HL-60 (cell line): ENCODE measurements at regions not wholly inside any gene's neighbourhood (a gene's known extent, or its start where the extent isn't known, plus 50 kb on each side); places are given as distances from the start of the nearest gene placed in this dataset.

Experiments
- DNase-seq, 2 experiments: peaks; one replicate each; pipeline ENCODE4 v3.0.0-alpha.2; 2010 to 2020; ENCODE audit warnings: low read depth in 1 of 2, low spot score in 1 of 2
- H3K27ac ChIP-seq: fragments of 250-450 bp; sonication (Bioruptor Pico); replicated peaks from 2 replicates; pipeline ENCODE4 v1.5.1; 2020; ENCODE audit warnings: mild to moderate bottlenecking, moderate library complexity
- H3K27me3 ChIP-seq: fragments of 250-450 bp; sonication (Bioruptor Pico); 2 replicates; pipeline ENCODE4 v1.5.1; 2021; ENCODE audit warnings: mild to moderate bottlenecking, moderate library complexity; ENCODE audit not compliant: insufficient read depth, poor library complexity, severe bottlenecking
- H3K4me3 ChIP-seq: replicated peaks from 2 replicates; pipeline ENCODE4 v1.5.1; 2011; ENCODE audit warnings: mild to moderate bottlenecking, control low read depth, low read length; ENCODE audit not compliant: insufficient read depth
- CTCF ChIP-seq: IDR thresholded peaks from one replicate; pipeline ENCODE4 v1.5.1; 2011; ENCODE audit warnings: low read length, control low read depth, inconsistent platforms; ENCODE audit not compliant: insufficient read depth
- GABPA ChIP-seq: IDR thresholded peaks from 2 replicates; pipeline ENCODE4 v1.6.1; 2012; ENCODE audit warnings: low read depth
- POLR2AphosphoS5 ChIP-seq: IDR thresholded peaks from 2 replicates; pipeline ENCODE4 v1.6.1; 2012; ENCODE audit warnings: low read depth
- REST ChIP-seq: IDR thresholded peaks from 2 replicates; pipeline ENCODE4 v1.6.1; 2012; ENCODE audit warnings: low read depth; ENCODE audit not compliant: insufficient replicate concordance
- SPI1 ChIP-seq: IDR thresholded peaks from 2 replicates; pipeline ENCODE4 v1.6.1; 2012; ENCODE audit warnings: low read depth, mild to moderate bottlenecking, borderline replicate concordance

GRCh38 chr2:193985272-193985671 is 1671.8 kb upstream of the SLC39A10 start:
- DNase-seq: no peak
- Histone ChIP-seq H3K4me3 (no peak overlapping the region), H3K27me3 (no peaks in the 10 kb centered on the region), H3K27ac (no peak overlapping the region)
- TF ChIP-seq REST (no peak), GABPA (no peak), CTCF (no peak)

DNA sequence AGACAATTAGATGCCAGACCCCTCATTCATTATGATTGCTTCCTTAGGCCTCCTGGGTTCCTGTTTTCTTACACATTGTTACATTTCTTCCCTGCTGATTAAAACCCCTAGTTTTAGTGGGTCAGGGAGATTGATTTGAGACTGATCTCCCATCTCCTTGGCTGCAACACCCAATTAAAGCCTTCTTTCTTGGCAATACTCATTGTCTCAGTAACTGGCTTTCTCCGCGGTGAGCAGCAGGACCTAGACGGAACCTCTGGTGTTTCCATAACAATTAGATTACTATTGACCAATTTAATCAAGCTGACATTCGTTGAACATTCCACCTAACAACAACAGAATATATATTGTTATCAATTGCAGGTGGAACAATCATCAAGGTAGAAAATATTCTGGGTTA is 1676.4 kb upstream of the SLC39A10 start:
- Histone ChIP-seq H3K4me3 (no peak overlapping the region), H3K27ac (no peak overlapping the region), H3K27me3 (no peaks in the 10 kb centered on the region)
- DNase-seq: no peak
- TF ChIP-seq GABPA (no peak), SPI1 (no peak), CTCF (no peak), REST (no peak), POLR2AphosphoS5 (no peak)

- TF ChIP-seq SPI1 (no peak), GABPA (no peak), POLR2AphosphoS5 (no peak), CTCF (no peak), REST (no peak)
- Histone ChIP-seq H3K4me3 (no peak overlapping the region), H3K27me3 (no peaks in the 10 kb centered on the region), H3K27ac (no peak overlapping the region)
- no peak for DNase-seq
Measured at GRCh38 chr2:193973781-193974180, 1683.2 kb upstream of the SLC39A10 start.
